DMS 273 treated with DMSO at 0.1 percent for 48 hours (cell line): ENCODE measurements at regions not wholly inside any gene's neighbourhood (a gene's known extent, or its start where the extent isn't known, plus 50 kb on each side); places are given as distances from the start of the nearest gene placed in this dataset.
"Not testable (repeated sequence)": the region's sequence is repeated elsewhere in the genome, so short reads cannot be mapped to it uniquely, and the experiment has no call there.

Source experiments
- DNase-seq: peaks from one replicate; lab custom pipeline; 2025; lab: John Stamatoyannopoulos, UW

- no peak for DNase-seq
Observed at GRCh38 chrX:118257781-118258180, 88.1 kb upstream of the WDR44 start.

GRCh38 chrX:118259213-118259612 lies 86.7 kb upstream of the WDR44 start:
- no peak for DNase-seq

GRCh38 chrX:118261151-118261550 lies 84.8 kb upstream of the WDR44 start:
- peak; percentile 59 for DNase-seq

GRCh38 chrX:118271775-118272174 lies 74.1 kb upstream of the WDR44 start:
- peak; percentile 52 for DNase-seq

- no peak for DNase-seq
Observed at GRCh38 chrX:118272242-118272641, 73.7 kb upstream of the WDR44 start.

GRCh38 chrX:118286066-118286762 lies 59.7 kb upstream of the WDR44 start:
- DNase-seq: no peak

- not testable (repeated sequence) for DNase-seq
Observed at GRCh38 chrX:118295818-118296217, 50.1 kb upstream of the WDR44 start.
